Small intestine (tissue), 7 donors: ENCODE measurements at regions not wholly inside any gene's neighbourhood (a gene's known extent, or its start where the extent isn't known, plus 50 kb on each side); places are given as distances from the start of the nearest gene placed in this dataset.

Experiments
- DNase-seq, 2 donors: peaks; one replicate each; pipeline versions ENCODE4 v3.0.0 to v3.0.0-alpha.2; 2013
- FAIRE-seq: peaks from 2 replicates; lab custom pipeline; 2012; peaks lifted over from hg19 to GRCh38; lab: Jason Lieb, UNC
- H3K27ac ChIP-seq, 3 donors: one replicate each; pipeline ENCODE4 v1.5.1; 2013; ENCODE audit warnings: low read length in 2 of 3, mild to moderate bottlenecking in 2 of 3, control low read depth in 1 of 3, inconsistent platforms in 1 of 3, low read depth in 1 of 3, moderate library complexity in 1 of 3
- H3K27me3 ChIP-seq, 3 donors: one replicate each; pipeline ENCODE4 v1.6.1; 2013; ENCODE audit warnings: low read length in 3 of 3, inconsistent platforms in 1 of 3; ENCODE audit not compliant: control insufficient read depth in 3 of 3, insufficient read depth in 3 of 3
- H3K36me3 ChIP-seq, 3 donors: one replicate each; pipeline ENCODE4 v1.6.1; 2013; ENCODE audit warnings: low read length in 3 of 3, inconsistent platforms in 1 of 3, low read depth in 1 of 3, mild to moderate bottlenecking in 1 of 3, moderate library complexity in 1 of 3; ENCODE audit not compliant: control insufficient read depth in 3 of 3, insufficient read depth in 2 of 3
- H3K4me1 ChIP-seq, 3 donors: one replicate each; pipeline ENCODE4 v1.6.1; 2013; ENCODE audit warnings: low read length in 2 of 3, inconsistent platforms in 1 of 3, low read depth in 1 of 3, mild to moderate bottlenecking in 1 of 3, moderate library complexity in 1 of 3; ENCODE audit not compliant: control insufficient read depth in 3 of 3, insufficient read depth in 2 of 3
- H3K4me3 ChIP-seq, 3 donors: one replicate each; pipeline ENCODE4 v1.5.1; 2013; ENCODE audit warnings: low read length in 3 of 3, control low read depth in 1 of 3, inconsistent platforms in 1 of 3, low read depth in 1 of 3, mild to moderate bottlenecking in 1 of 3, moderate library complexity in 1 of 3
- H3K9me3 ChIP-seq, 2 donors: one replicate each; pipeline ENCODE4 v1.6.1; 2013; ENCODE audit warnings: low read depth in 1 of 2, low read length in 1 of 2; ENCODE audit not compliant: control insufficient read depth in 2 of 2, insufficient read depth in 1 of 2
- WGBS, 3 donors: extraction: QIAGEN DNeasy Blood & Tissue Kit; methylation state at CpG; one replicate each; pipeline ENCODE4 v1.1.7; 2013; 5-methylcytosine and 5-hydroxymethylcytosine counted together
- donor health status: healthy with polysubstance abuse.
- donor health status: control.
- donor health status: control.
- donor health status: Bipolar disorder and iron deficiency.
- donor health status: healthy.

DNA sequence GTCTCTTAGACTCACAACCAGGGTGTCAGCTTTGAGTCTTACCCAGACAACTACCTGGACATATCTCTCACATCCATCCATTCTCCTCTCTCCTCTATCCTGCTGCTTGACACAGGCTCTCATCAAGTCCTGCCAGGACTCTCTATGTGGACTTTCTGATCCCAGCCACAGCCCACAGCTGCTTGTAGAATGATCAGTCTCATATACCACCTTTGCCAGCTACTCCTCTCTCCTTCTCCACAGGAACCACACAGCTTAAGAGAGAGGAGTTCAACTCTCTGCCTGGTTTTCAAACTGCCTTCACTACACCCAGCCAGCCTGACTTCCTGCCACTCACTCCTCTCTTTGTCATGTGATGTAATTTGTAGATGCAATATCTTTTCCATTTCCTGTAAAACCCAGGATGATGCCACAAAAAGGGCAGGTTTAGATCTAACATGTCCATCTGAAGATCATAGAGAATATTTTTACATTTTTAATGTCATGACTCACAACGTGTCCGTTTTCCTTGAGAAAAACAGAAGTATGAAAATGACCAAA is 154.0 kb downstream of the RAB11FIP2 start:
- WGBS, 3 donors = 65 to 76% (median 74%) methylated on average over 2 of the region's 2 CpGs
- no peak for DNase-seq
- H3K36me3 ChIP-seq = no peaks in the 10 kb centered on the region
- no peak overlapping the region for H3K27ac ChIP-seq
- H3K9me3 ChIP-seq = peaks cover 0 to 3% of the 10 kb centered on the region in 2 donors
- H3K27me3 ChIP-seq = peaks cover 0 to 5% (median 2%) of the 10 kb centered on the region in 3 donors
- no peak overlapping the region for H3K4me3 ChIP-seq
- no peaks in the 10 kb centered on the region for H3K4me1 ChIP-seq
- no peak for FAIRE-seq

DNA sequence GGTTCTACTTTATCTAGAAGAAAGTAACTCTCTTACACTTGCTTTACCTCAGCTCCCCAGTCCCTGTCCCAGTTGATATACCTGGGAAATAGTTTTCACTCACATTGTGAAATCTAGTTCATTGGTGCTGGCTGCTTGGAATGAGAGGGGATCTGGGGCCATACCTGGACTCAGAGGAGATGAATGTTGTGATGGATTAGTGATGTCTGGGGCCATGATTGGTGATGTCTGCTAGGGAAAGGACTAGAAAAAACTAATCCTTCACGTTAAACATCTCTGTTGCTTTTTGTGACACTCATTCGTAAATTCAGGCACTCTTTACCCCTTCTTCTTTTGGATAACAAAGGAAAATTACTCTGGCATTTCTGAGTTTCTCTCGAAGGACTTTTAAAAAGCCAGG is 152.4 kb downstream of the RAB11FIP2 start:
- 56 to 70% (median 65%) methylated on average over 3 of the region's 3 CpGs for WGBS, 3 donors
- no peak overlapping the region for H3K4me3 ChIP-seq
- H3K27ac ChIP-seq = no peak overlapping the region
- peaks cover 0 to 2% (median 2%) of the 10 kb centered on the region in 3 donors for H3K27me3 ChIP-seq
- FAIRE-seq = no peak
- no peaks in the 10 kb centered on the region for H3K36me3 ChIP-seq
- DNase-seq = no peak
- no peaks in the 10 kb centered on the region for H3K9me3 ChIP-seq
- no peaks in the 10 kb centered on the region for H3K4me1 ChIP-seq

DNA sequence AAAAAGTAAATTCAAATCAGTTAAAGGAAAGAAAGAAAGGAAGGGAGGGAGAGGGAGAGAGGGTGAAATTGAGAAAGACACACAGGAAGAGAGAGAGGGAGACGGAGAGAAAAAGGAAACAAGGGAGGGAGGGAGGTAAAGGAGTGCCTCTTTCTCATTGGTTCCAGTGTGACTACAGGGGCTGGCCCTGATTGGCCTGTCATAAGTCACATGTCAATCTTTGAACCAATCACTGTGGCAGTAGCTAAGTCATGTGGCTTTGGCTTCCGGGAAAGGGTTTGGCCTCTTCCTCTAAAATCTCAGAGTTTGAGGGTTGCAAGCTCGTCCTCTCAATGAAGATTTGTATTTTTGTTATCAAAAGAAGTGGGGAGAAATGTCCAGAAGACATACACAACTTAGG is 150.2 kb downstream of the RAB11FIP2 start:
- WGBS, 3 donors = 70 to 77% (median 73%) methylated on average over 3 of the region's 3 CpGs
- Histone ChIP-seq H3K9me3 (no peaks in the 10 kb centered on the region), H3K4me3 (no peak overlapping the region), H3K27ac (no peak overlapping the region), H3K4me1 (no peaks in the 10 kb centered on the region), H3K36me3 (no peaks in the 10 kb centered on the region), H3K27me3 (peaks cover 0 to 2% (median 2%) of the 10 kb centered on the region in 3 donors)
- DNase-seq (no peak), FAIRE-seq (no peak)

- peaks cover 0 to 1% (median 0%) of the 10 kb centered on the region in 3 donors for H3K27me3 ChIP-seq
- no peak for DNase-seq
- H3K9me3 ChIP-seq = no peaks in the 10 kb centered on the region
- H3K4me3 ChIP-seq = no peak overlapping the region
- WGBS, 3 donors = 36 to 59% (median 37%) methylated on average over 2 of the region's 2 CpGs
- no peak overlapping the region for H3K27ac ChIP-seq
- no peak for FAIRE-seq
- H3K4me1 ChIP-seq = no peaks in the 10 kb centered on the region
- no peaks in the 10 kb centered on the region for H3K36me3 ChIP-seq
Observed at GRCh38 chr10:117899181-117899683, 147.5 kb downstream of the RAB11FIP2 start.

DNA sequence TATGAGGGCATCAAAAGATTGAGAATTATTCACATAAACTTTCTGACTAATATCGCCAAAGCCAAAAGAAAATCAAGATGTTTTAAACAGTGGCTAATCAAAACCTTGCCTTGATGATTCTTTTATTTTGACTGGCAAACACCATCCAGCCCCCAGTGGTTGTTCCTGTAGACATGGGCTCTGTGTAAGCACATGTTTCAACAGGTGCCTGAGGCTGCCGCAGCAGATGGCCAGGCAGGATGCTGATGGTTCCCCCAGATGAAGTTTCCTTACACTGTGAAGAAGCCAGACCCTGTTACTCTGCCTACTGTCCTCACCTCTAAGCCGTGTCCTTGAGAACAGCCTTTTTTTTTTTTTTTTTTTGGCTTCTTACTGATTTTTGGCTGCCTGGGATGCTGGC is 146.5 kb downstream of the RAB11FIP2 start:
- H3K9me3 ChIP-seq = no peaks in the 10 kb centered on the region
- no peak overlapping the region for H3K4me3 ChIP-seq
- H3K27me3 ChIP-seq = peaks cover 0 to 4% (median 0%) of the 10 kb centered on the region in 3 donors
- FAIRE-seq (no peak), DNase-seq (no peak)
- no peak overlapping the region for H3K27ac ChIP-seq
- H3K36me3 ChIP-seq = no peaks in the 10 kb centered on the region
- no peaks in the 10 kb centered on the region for H3K4me1 ChIP-seq
- 81 to 84% (median 84%) methylated on average over 3 of the region's 3 CpGs for WGBS, 3 donors

DNA sequence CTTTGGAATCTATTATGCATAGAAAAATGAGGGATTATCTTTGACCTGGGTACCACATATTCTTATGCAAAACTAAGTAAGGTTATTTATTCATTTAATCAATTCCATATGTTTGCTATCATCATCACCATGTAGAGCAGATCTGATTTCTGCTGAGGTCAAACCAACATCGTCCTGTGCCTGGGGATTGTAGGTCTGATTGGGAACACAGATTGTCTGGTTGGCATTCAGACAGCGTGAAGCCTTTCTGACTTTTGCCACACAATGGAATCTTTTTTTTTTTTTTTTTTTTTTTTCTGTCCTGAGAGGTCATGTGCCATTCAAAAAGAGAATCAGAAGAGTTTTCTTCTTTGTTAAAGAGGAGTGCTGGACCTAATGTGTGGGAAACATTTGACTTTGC is 142.9 kb downstream of the RAB11FIP2 start:
- Histone ChIP-seq H3K4me1 (no peaks in the 10 kb centered on the region), H3K9me3 (no peaks in the 10 kb centered on the region), H3K4me3 (no peak overlapping the region), H3K27me3 (peaks cover 0 to 10% (median 2%) of the 10 kb centered on the region in 3 donors), H3K27ac (no peak overlapping the region), H3K36me3 (no peaks in the 10 kb centered on the region)
- 78 to 80% (median 80%) methylated on average over 2 of the region's 2 CpGs for WGBS, 3 donors
- DNase-seq (no peak), FAIRE-seq (no peak)

GRCh38 chr10:117905404-117905803 is 141.3 kb downstream of the RAB11FIP2 start:
- H3K9me3 ChIP-seq = no peaks in the 10 kb centered on the region
- no peak overlapping the region for H3K4me3 ChIP-seq
- no peak overlapping the region for H3K27ac ChIP-seq
- no peaks in the 10 kb centered on the region for H3K36me3 ChIP-seq
- no peak for DNase-seq
- 81 to 93% (median 92%) methylated on average over 1 of the region's 1 CpG for WGBS, 3 donors
- peaks cover 0 to 10% (median 2%) of the 10 kb centered on the region in 3 donors for H3K27me3 ChIP-seq
- no peak for FAIRE-seq
- no peaks in the 10 kb centered on the region for H3K4me1 ChIP-seq

DNA sequence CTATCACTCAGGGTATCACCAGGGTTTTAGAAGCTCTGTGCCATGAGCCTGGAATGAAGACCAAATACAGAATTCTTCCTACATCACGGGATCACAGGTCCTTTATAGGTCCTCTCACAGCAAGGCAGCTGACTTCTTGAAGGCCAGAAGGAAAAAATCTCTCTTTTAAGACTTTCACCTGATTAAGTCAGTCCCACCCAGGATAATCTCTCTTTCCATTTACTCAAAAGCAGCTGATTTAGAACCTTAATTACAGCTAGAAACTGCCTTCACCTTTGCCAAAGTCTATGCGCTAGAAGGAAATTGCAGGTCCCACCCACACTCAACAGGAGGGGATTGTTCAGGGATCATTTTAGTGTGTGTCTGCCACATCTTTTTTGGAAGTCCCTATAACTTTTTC is 135.1 kb downstream of the RAB11FIP2 start:
- DNase-seq (no peak), FAIRE-seq (no peak)
- Histone ChIP-seq H3K4me1 (no peaks in the 10 kb centered on the region), H3K36me3 (no peaks in the 10 kb centered on the region), H3K27me3 (peaks cover 0 to 3% (median 2%) of the 10 kb centered on the region in 3 donors), H3K4me3 (no peak overlapping the region), H3K27ac (no peak overlapping the region), H3K9me3 (no peaks in the 10 kb centered on the region)
- WGBS, 3 donors = 62 to 79% (median 66%) methylated on average over 2 of the region's 2 CpGs

GRCh38 chr10:117914334-117914733 is 132.4 kb downstream of the RAB11FIP2 start:
- no peak overlapping the region for H3K27ac ChIP-seq
- H3K27me3 ChIP-seq = peaks cover 0 to 2% (median 0%) of the 10 kb centered on the region in 3 donors
- DNase-seq (peak in 1 of 2 donors; percentile 13), FAIRE-seq (no peak)
- no peaks in the 10 kb centered on the region for H3K9me3 ChIP-seq
- H3K4me1 ChIP-seq = no peaks in the 10 kb centered on the region
- no peak overlapping the region for H3K4me3 ChIP-seq
- 79 to 82% (median 80%) methylated on average over 6 of the region's 6 CpGs for WGBS, 3 donors
- no peaks in the 10 kb centered on the region for H3K36me3 ChIP-seq
